ENCODE measurements at regions not wholly inside any gene's neighbourhood (a gene's known extent, or its start where the extent isn't known, plus 50 kb on each side); places are given as distances from the start of the nearest gene placed in this dataset.
A peak's percentile ranks its signal among the peaks of the same experiment; 100 is the strongest.

GRCh38 chrX:20433388-20433775 is 166.7 kb upstream of the RPS6KA3 start:
- Mint-ChIP-seq H3K27me3 (ENCODE audit: low read depth) (no peaks in the 10 kb centered on the region), H3K27ac (peak overlapping the region; percentile 92)

GRCh38 chrX:20432746-20433387 is 166.2 kb upstream of the RPS6KA3 start:
- no peaks in the 10 kb centered on the region for H3K9me3 Mint-ChIP-seq
- H3K4me3 Mint-ChIP-seq: peak overlapping the region; percentile 55
- no peaks in the 10 kb centered on the region for H3K27me3 Mint-ChIP-seq (ENCODE audit: low read depth)
- peak overlapping the region; percentile 92 for H3K27ac Mint-ChIP-seq
- peaks cover 30% of the 10 kb centered on the region for H3K4me1 Mint-ChIP-seq (ENCODE audit: low read depth)
- H3K36me3 Mint-ChIP-seq (ENCODE audit: low read depth): peaks cover 2% of the 10 kb centered on the region

More at GRCh38 chrX:20433388-20433775, 166.7 kb upstream of the RPS6KA3 start:
- Mint-ChIP-seq H3K36me3 (ENCODE audit: low read depth) (peaks cover 2% of the 10 kb centered on the region), H3K9me3 (no peaks in the 10 kb centered on the region), H3K4me3 (no peak overlapping the region), H3K4me1 (ENCODE audit: low read depth) (peaks cover 34% of the 10 kb centered on the region)

- no peak overlapping the region for H3K4me3 Mint-ChIP-seq
- H3K36me3 Mint-ChIP-seq (ENCODE audit: low read depth): peaks cover 2% of the 10 kb centered on the region
- H3K27ac Mint-ChIP-seq: peak overlapping the region; percentile 92
- H3K27me3 Mint-ChIP-seq (ENCODE audit: low read depth): no peaks in the 10 kb centered on the region
- H3K4me1 Mint-ChIP-seq (ENCODE audit: low read depth): peaks cover 23% of the 10 kb centered on the region
- no peaks in the 10 kb centered on the region for H3K9me3 Mint-ChIP-seq
Observed at GRCh38 chrX:20432048-20432447, 165.3 kb upstream of the RPS6KA3 start.

- Mint-ChIP-seq H3K4me3 (no peak overlapping the region), H3K27me3 (ENCODE audit: low read depth) (no peaks in the 10 kb centered on the region), H3K4me1 (ENCODE audit: low read depth) (peaks cover 20% of the 10 kb centered on the region), H3K27ac (no peak overlapping the region), H3K9me3 (no peaks in the 10 kb centered on the region), H3K36me3 (ENCODE audit: low read depth) (peaks cover 2% of the 10 kb centered on the region)
Observed at GRCh38 chrX:20431486-20431885, 164.8 kb upstream of the RPS6KA3 start.

- H3K4me1 Mint-ChIP-seq (ENCODE audit: low read depth): peaks cover 2% of the 10 kb centered on the region
- no peak overlapping the region for H3K27ac Mint-ChIP-seq
- H3K9me3 Mint-ChIP-seq: no peaks in the 10 kb centered on the region
- no peak overlapping the region for H3K4me3 Mint-ChIP-seq
- H3K36me3 Mint-ChIP-seq (ENCODE audit: low read depth): peaks cover 2% of the 10 kb centered on the region
- peaks cover 5% of the 10 kb centered on the region for H3K27me3 Mint-ChIP-seq (ENCODE audit: low read depth)
Observed at GRCh38 chrX:20427173-20427770, 160.6 kb upstream of the RPS6KA3 start.

GRCh38 chrX:20421697-20422096 is 155.0 kb upstream of the RPS6KA3 start:
- no peak overlapping the region for H3K4me3 Mint-ChIP-seq
- H3K4me1 Mint-ChIP-seq (ENCODE audit: low read depth): peaks cover 13% of the 10 kb centered on the region
- no peaks in the 10 kb centered on the region for H3K9me3 Mint-ChIP-seq
- peaks cover 2% of the 10 kb centered on the region for H3K36me3 Mint-ChIP-seq (ENCODE audit: low read depth)
- no peak overlapping the region for H3K27ac Mint-ChIP-seq
- peaks cover 5% of the 10 kb centered on the region for H3K27me3 Mint-ChIP-seq (ENCODE audit: low read depth)

GRCh38 chrX:20421275-20421674 is 154.6 kb upstream of the RPS6KA3 start:
- Mint-ChIP-seq H3K36me3 (ENCODE audit: low read depth) (peaks cover 2% of the 10 kb centered on the region), H3K27me3 (ENCODE audit: low read depth) (peaks cover 5% of the 10 kb centered on the region), H3K9me3 (no peaks in the 10 kb centered on the region), H3K4me3 (no peak overlapping the region), H3K4me1 (ENCODE audit: low read depth) (peaks cover 13% of the 10 kb centered on the region), H3K27ac (no peak overlapping the region)

- peaks cover 2% of the 10 kb centered on the region for H3K36me3 Mint-ChIP-seq (ENCODE audit: low read depth)
- no peaks in the 10 kb centered on the region for H3K9me3 Mint-ChIP-seq
- H3K27ac Mint-ChIP-seq: no peak overlapping the region
- peaks cover 16% of the 10 kb centered on the region for H3K4me1 Mint-ChIP-seq (ENCODE audit: low read depth)
- peaks cover 5% of the 10 kb centered on the region for H3K27me3 Mint-ChIP-seq (ENCODE audit: low read depth)
- no peak overlapping the region for H3K4me3 Mint-ChIP-seq
Observed at GRCh38 chrX:20420058-20420457, 153.3 kb upstream of the RPS6KA3 start.

GRCh38 chrX:20418379-20419150 is 151.9 kb upstream of the RPS6KA3 start:
- peaks cover 28% of the 10 kb centered on the region for H3K4me1 Mint-ChIP-seq (ENCODE audit: low read depth)
- no peaks in the 10 kb centered on the region for H3K9me3 Mint-ChIP-seq
- no peaks in the 10 kb centered on the region for H3K27me3 Mint-ChIP-seq (ENCODE audit: low read depth)
- no peaks in the 10 kb centered on the region for H3K36me3 Mint-ChIP-seq (ENCODE audit: low read depth)
- peak overlapping the region; percentile 27 for H3K27ac Mint-ChIP-seq
- no peak overlapping the region for H3K4me3 Mint-ChIP-seq

GRCh38 chrX:20414762-20415445 is 148.2 kb upstream of the RPS6KA3 start:
- no peak overlapping the region for H3K27ac Mint-ChIP-seq
- H3K4me3 Mint-ChIP-seq: no peak overlapping the region
- no peaks in the 10 kb centered on the region for H3K27me3 Mint-ChIP-seq (ENCODE audit: low read depth)
- H3K4me1 Mint-ChIP-seq (ENCODE audit: low read depth): peaks cover 42% of the 10 kb centered on the region
- H3K36me3 Mint-ChIP-seq (ENCODE audit: low read depth): peaks cover 4% of the 10 kb centered on the region
- H3K9me3 Mint-ChIP-seq: peaks cover 4% of the 10 kb centered on the region

- Mint-ChIP-seq H3K9me3 (peaks cover 4% of the 10 kb centered on the region), H3K27ac (peak overlapping the region; percentile 63), H3K4me1 (ENCODE audit: low read depth) (peaks cover 42% of the 10 kb centered on the region), H3K4me3 (no peak overlapping the region), H3K36me3 (ENCODE audit: low read depth) (peaks cover 4% of the 10 kb centered on the region), H3K27me3 (ENCODE audit: low read depth) (no peaks in the 10 kb centered on the region)
Observed at GRCh38 chrX:20414066-20414465, 147.4 kb upstream of the RPS6KA3 start.

GRCh38 chrX:20412871-20413486 is 146.3 kb upstream of the RPS6KA3 start:
- H3K9me3 Mint-ChIP-seq: peaks cover 4% of the 10 kb centered on the region
- H3K27ac Mint-ChIP-seq: peak overlapping the region; percentile 85
- peak overlapping the region; percentile 43 for H3K4me3 Mint-ChIP-seq
- H3K36me3 Mint-ChIP-seq (ENCODE audit: low read depth): peaks cover 4% of the 10 kb centered on the region
- peaks cover 32% of the 10 kb centered on the region for H3K4me1 Mint-ChIP-seq (ENCODE audit: low read depth)
- no peaks in the 10 kb centered on the region for H3K27me3 Mint-ChIP-seq (ENCODE audit: low read depth)

GRCh38 chrX:20410540-20410939 is 143.8 kb upstream of the RPS6KA3 start:
- peaks cover 28% of the 10 kb centered on the region for H3K4me1 Mint-ChIP-seq (ENCODE audit: low read depth)
- peaks cover 4% of the 10 kb centered on the region for H3K9me3 Mint-ChIP-seq
- no peak overlapping the region for H3K27ac Mint-ChIP-seq
- H3K27me3 Mint-ChIP-seq (ENCODE audit: low read depth): no peaks in the 10 kb centered on the region
- no peak overlapping the region for H3K4me3 Mint-ChIP-seq
- H3K36me3 Mint-ChIP-seq (ENCODE audit: low read depth): peaks cover 4% of the 10 kb centered on the region

- H3K27ac Mint-ChIP-seq: no peak overlapping the region
- no peaks in the 10 kb centered on the region for H3K27me3 Mint-ChIP-seq (ENCODE audit: low read depth)
- no peak overlapping the region for H3K4me3 Mint-ChIP-seq
- peaks cover 26% of the 10 kb centered on the region for H3K4me1 Mint-ChIP-seq (ENCODE audit: low read depth)
- peaks cover 4% of the 10 kb centered on the region for H3K36me3 Mint-ChIP-seq (ENCODE audit: low read depth)
- H3K9me3 Mint-ChIP-seq: peaks cover 4% of the 10 kb centered on the region
Observed at GRCh38 chrX:20409991-20410390, 143.3 kb upstream of the RPS6KA3 start.
